ENCODE measurements at regions not wholly inside any gene's neighbourhood (a gene's known extent, or its start where the extent isn't known, plus 50 kb on each side); places are given as distances from the start of the nearest gene placed in this dataset.

DNA sequence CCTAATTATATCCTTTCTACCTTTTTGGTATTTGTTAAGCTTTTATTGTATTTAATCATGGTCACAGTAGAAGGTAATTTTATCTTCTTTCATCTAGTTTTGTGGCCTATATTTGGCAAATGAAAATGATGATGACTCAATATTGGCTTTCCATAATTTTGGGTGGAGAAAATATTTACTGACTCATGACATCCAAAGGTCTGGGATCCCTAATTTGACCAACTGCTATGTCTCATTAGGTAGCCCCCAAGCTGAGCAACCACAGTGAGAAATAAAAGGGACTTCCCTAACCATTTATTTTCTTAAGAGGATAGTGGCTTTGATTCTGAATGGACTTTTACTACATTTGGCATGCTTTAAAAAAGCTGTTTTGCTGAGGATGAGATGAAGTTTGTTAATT, 289.5 kb downstream of the RMST start:
- TF ChIP-seq POLR2A (IDR thresholded peaks at IDR 0.05): no peak
- TF ChIP-seq, protein P1, sequence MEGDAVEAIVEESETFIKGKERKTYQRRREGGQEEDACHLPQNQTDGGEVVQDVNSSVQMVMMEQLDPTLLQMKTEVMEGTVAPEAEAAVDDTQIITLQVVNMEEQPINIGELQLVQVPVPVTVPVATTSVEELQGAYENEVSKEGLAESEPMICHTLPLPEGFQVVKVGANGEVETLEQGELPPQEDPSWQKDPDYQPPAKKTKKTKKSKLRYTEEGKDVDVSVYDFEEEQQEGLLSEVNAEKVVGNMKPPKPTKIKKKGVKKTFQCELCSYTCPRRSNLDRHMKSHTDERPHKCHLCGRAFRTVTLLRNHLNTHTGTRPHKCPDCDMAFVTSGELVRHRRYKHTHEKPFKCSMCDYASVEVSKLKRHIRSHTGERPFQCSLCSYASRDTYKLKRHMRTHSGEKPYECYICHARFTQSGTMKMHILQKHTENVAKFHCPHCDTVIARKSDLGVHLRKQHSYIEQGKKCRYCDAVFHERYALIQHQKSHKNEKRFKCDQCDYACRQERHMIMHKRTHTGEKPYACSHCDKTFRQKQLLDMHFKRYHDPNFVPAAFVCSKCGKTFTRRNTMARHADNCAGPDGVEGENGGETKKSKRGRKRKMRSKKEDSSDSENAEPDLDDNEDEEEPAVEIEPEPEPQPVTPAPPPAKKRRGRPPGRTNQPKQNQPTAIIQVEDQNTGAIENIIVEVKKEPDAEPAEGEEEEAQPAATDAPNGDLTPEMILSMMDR (IDR thresholded peaks at IDR 0.05): no peak

Measured in Peyer's patch (tissue), 4 donors.